ENCODE measurements at regions not wholly inside any gene's neighbourhood (a gene's known extent, or its start where the extent isn't known, plus 50 kb on each side); places are given as distances from the start of the nearest gene placed in this dataset.

GRCh38 chr9:120183615-120184014, 396.4 kb downstream of the CDK5RAP2 start:
- H3K79me2 ChIP-seq (ENCODE audit: insufficient read depth, low read length) = no peaks in the 10 kb centered on the region
- no peak overlapping the region for H3K4me2 ChIP-seq (replicated peaks; ENCODE audit: extremely low read depth, low read length, poor library complexity, severe bottlenecking)
- no peaks in the 10 kb centered on the region for H4K20me1 ChIP-seq (ENCODE audit: insufficient read depth, low read length)
- Mint-ChIP-seq H3K27me3 (ENCODE audit: low read depth in 3 of 3) (peaks cover 0 to 3% (median 1%) of the 10 kb centered on the region in 3 donors), H3K36me3 (no peaks in the 10 kb centered on the region), H3K27ac (no peak overlapping the region), H3K4me1 (no peaks in the 10 kb centered on the region), H3K4me3 (no peak overlapping the region), H3K9me3 (peaks cover 0 to 2% (median 0%) of the 10 kb centered on the region in 7 donors)
- H3K4me3 ChIP-seq (replicated peaks in 1 of 3; ENCODE audit: low read depth in 2 of 3, low read length in 3 of 3) = no peak overlapping the region
- intact Hi-C loops (cut with micrococcal nuclease) = no loop called here
- H3K9ac ChIP-seq (ENCODE audit: insufficient read depth, low read length, poor library complexity, severe bottlenecking) = no peak overlapping the region
- H3K4me1 ChIP-seq (ENCODE audit: control insufficient read depth in 1 of 2, insufficient read depth in 2 of 2, low read length in 2 of 2) = no peaks in the 10 kb centered on the region
- no peak for DNase-seq
- H3K27ac ChIP-seq (ENCODE audit: low read depth in 1 of 2, low read length in 2 of 2) = no peak overlapping the region
- H3K27me3 ChIP-seq (ENCODE audit: control insufficient read depth in 2 of 2, insufficient read depth in 2 of 2, low read length in 2 of 2) = no peaks in the 10 kb centered on the region
- H2AFZ ChIP-seq (ENCODE audit: insufficient read depth, low read depth, low read length, poor library complexity, severe bottlenecking) = no peak overlapping the region
- H3K36me3 ChIP-seq (replicated peaks in 1 of 2; ENCODE audit: control insufficient read depth in 1 of 2, insufficient read depth in 2 of 2, low read length in 2 of 2) = no peaks in the 10 kb centered on the region
- no peaks in the 10 kb centered on the region for H3K9me3 ChIP-seq (replicated peaks in 1 of 2; ENCODE audit: control insufficient read depth in 1 of 2, insufficient read depth in 1 of 2, low read length in 2 of 2)
- TF ChIP-seq CTCF (IDR thresholded peaks at IDR 0.05) = no peak
- WGBS (ENCODE audit: insufficient coverage) = 10% methylated on average over 1 of the region's 3 CpGs

GRCh38 chr9:120182011-120182410, 398.0 kb downstream of the CDK5RAP2 start:
- H3K79me2 ChIP-seq (ENCODE audit: insufficient read depth, low read length) = no peaks in the 10 kb centered on the region
- no peak for TF ChIP-seq CTCF (IDR thresholded peaks at IDR 0.05)
- H4K20me1 ChIP-seq (ENCODE audit: insufficient read depth, low read length) = no peaks in the 10 kb centered on the region
- no peak overlapping the region for H3K4me3 Mint-ChIP-seq
- no peak overlapping the region for H3K4me3 ChIP-seq (replicated peaks in 1 of 3; ENCODE audit: low read depth in 2 of 3, low read length in 3 of 3)
- no peak overlapping the region for H3K27ac Mint-ChIP-seq
- no peak overlapping the region for H3K4me2 ChIP-seq (replicated peaks; ENCODE audit: extremely low read depth, low read length, poor library complexity, severe bottlenecking)
- no peak for DNase-seq
- no peak overlapping the region for H3K27ac ChIP-seq (ENCODE audit: low read depth in 1 of 2, low read length in 2 of 2)
- no peaks in the 10 kb centered on the region for H3K4me1 Mint-ChIP-seq
- H3K27me3 Mint-ChIP-seq (ENCODE audit: low read depth in 3 of 3) = peaks cover 0 to 1% (median 1%) of the 10 kb centered on the region in 3 donors
- no peaks in the 10 kb centered on the region for H3K36me3 Mint-ChIP-seq
- no peak overlapping the region for H2AFZ ChIP-seq (ENCODE audit: insufficient read depth, low read depth, low read length, poor library complexity, severe bottlenecking)
- WGBS (ENCODE audit: insufficient coverage) = no CpG with 5 or more reads among the region's 1 CpG
- intact Hi-C loops (cut with micrococcal nuclease) = no loop called here
- no peaks in the 10 kb centered on the region for H3K9me3 ChIP-seq (replicated peaks in 1 of 2; ENCODE audit: control insufficient read depth in 1 of 2, insufficient read depth in 1 of 2, low read length in 2 of 2)
- no peak overlapping the region for H3K9ac ChIP-seq (ENCODE audit: insufficient read depth, low read length, poor library complexity, severe bottlenecking)
- no peaks in the 10 kb centered on the region for H3K4me1 ChIP-seq (ENCODE audit: control insufficient read depth in 1 of 2, insufficient read depth in 2 of 2, low read length in 2 of 2)
- peaks cover 0 to 5% (median 0%) of the 10 kb centered on the region in 7 donors for H3K9me3 Mint-ChIP-seq
- no peaks in the 10 kb centered on the region for H3K27me3 ChIP-seq (ENCODE audit: control insufficient read depth in 2 of 2, insufficient read depth in 2 of 2, low read length in 2 of 2)
- H3K36me3 ChIP-seq (replicated peaks in 1 of 2; ENCODE audit: control insufficient read depth in 1 of 2, insufficient read depth in 2 of 2, low read length in 2 of 2) = no peaks in the 10 kb centered on the region

Data from CD14-positive monocyte (primary cell).